Testis (tissue), 2 donors: ENCODE measurements at regions not wholly inside any gene's neighbourhood (a gene's known extent, or its start where the extent isn't known, plus 50 kb on each side); places are given as distances from the start of the nearest gene placed in this dataset.

Experiments used
- POLR2A ChIP-seq: fragments of 450-650 bp; IDR thresholded peaks from one replicate; pipeline ENCODE4 v1.6.1; 2017; ENCODE audit warnings: antibody characterized with exemption, mild to moderate bottlenecking, moderate library complexity
- TF ChIP-seq, protein P1 (sequence below), 3 experiments: fragments of 450-650 bp in 2 of 3; fragments of 200-600 bp in 1 of 3; sonication (generic) in 1 of 3; IDR thresholded peaks; one replicate each; pipeline ENCODE4 v1.5.1; 2016 to 2019; ENCODE audit warnings: antibody characterized with exemption in 3 of 3, mild to moderate bottlenecking in 2 of 3, moderate library complexity in 1 of 3

DNA sequence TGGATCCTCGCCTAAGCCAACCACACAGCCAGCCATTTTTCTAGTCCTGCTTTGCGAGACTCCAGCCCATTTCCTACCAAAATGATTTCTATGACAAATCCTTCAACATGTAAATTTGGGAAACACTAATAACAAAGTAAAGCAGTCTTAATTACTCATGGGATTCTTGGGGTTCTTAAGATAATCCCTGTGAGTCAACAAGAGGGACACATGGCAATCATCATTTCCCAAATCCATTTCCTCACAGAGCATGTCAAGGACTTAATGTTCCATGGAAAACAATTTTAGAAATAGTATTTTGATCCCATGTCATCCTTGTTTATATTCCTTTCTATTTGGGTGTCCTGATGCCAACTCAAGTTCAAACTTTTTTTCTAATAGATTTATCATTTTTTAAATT lies 322.7 kb upstream of the NOX3 start:
- TF ChIP-seq, protein P1, sequence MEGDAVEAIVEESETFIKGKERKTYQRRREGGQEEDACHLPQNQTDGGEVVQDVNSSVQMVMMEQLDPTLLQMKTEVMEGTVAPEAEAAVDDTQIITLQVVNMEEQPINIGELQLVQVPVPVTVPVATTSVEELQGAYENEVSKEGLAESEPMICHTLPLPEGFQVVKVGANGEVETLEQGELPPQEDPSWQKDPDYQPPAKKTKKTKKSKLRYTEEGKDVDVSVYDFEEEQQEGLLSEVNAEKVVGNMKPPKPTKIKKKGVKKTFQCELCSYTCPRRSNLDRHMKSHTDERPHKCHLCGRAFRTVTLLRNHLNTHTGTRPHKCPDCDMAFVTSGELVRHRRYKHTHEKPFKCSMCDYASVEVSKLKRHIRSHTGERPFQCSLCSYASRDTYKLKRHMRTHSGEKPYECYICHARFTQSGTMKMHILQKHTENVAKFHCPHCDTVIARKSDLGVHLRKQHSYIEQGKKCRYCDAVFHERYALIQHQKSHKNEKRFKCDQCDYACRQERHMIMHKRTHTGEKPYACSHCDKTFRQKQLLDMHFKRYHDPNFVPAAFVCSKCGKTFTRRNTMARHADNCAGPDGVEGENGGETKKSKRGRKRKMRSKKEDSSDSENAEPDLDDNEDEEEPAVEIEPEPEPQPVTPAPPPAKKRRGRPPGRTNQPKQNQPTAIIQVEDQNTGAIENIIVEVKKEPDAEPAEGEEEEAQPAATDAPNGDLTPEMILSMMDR (IDR thresholded peaks at IDR 0.05) = no peak
- TF ChIP-seq POLR2A = no peak
